ENCODE measurements at regions not wholly inside any gene's neighbourhood (a gene's known extent, or its start where the extent isn't known, plus 50 kb on each side); places are given as distances from the start of the nearest gene placed in this dataset.

- TF ChIP-seq ZNF462 (CRISPR knock-in tag; IDR thresholded peaks at IDR 0.05) (no peak), ZNF114 (CRISPR knock-in tag; IDR thresholded peaks at IDR 0.05) (no peak), ETS1 (IDR thresholded peaks at IDR 0.05) (no peak), REST (IDR thresholded peaks at IDR 0.05; ENCODE audit: unreplicated experiment) (no peak), ZNF331 (CRISPR knock-in tag; IDR thresholded peaks at IDR 0.05; ENCODE audit: low read depth) (no peak), EZH2 (IDR thresholded peaks at IDR 0.05; ENCODE audit: low read depth, unreplicated experiment) (no peak), CREB1 (CRISPR knock-in tag; IDR thresholded peaks at IDR 0.05; ENCODE audit: low read depth) (no peak), NANOG (IDR thresholded peaks at IDR 0.05; ENCODE audit: borderline replicate concordance) (no peak)
Measured at GRCh38 chr10:31621733-31622132, 302.7 kb downstream of the ZEB1 start (continued).

Data from GM23338 (cell line).